ENCODE measurements at regions not wholly inside any gene's neighbourhood (a gene's known extent, or its start where the extent isn't known, plus 50 kb on each side); places are given as distances from the start of the nearest gene placed in this dataset.

DNA sequence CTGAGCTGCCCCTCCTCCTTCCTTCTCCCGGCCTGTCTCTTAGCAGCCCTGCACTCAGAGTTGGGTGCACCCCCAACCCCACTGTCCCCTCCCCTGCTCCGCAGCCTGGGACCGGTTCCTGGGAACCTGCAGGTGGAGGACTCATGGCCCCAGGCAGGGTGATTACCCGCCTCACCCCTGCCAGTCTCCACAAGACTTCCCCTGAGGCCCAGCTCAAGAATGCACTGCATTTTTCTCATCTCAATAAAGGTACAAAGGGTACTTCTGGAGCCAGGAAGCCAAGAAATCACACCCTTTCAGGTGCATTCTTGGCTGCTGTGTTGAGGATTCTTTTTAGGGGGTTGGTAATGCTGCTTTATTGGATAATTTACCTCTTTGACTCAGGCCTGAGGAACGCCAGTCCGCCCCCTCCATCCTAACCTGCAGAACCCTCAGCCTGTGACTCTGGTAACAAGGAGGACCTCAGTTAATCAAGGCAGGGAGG lies 126.3 kb upstream of the TMPRSS2 start:
- TF ChIP-seq, protein P1, sequence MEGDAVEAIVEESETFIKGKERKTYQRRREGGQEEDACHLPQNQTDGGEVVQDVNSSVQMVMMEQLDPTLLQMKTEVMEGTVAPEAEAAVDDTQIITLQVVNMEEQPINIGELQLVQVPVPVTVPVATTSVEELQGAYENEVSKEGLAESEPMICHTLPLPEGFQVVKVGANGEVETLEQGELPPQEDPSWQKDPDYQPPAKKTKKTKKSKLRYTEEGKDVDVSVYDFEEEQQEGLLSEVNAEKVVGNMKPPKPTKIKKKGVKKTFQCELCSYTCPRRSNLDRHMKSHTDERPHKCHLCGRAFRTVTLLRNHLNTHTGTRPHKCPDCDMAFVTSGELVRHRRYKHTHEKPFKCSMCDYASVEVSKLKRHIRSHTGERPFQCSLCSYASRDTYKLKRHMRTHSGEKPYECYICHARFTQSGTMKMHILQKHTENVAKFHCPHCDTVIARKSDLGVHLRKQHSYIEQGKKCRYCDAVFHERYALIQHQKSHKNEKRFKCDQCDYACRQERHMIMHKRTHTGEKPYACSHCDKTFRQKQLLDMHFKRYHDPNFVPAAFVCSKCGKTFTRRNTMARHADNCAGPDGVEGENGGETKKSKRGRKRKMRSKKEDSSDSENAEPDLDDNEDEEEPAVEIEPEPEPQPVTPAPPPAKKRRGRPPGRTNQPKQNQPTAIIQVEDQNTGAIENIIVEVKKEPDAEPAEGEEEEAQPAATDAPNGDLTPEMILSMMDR (conservative IDR thresholded peaks at IDR 0.05; ENCODE audit: low read length) = no peak
- no peak for TF ChIP-seq EZH2phosphoT487 (IDR thresholded peaks at IDR 0.05; ENCODE audit: borderline replicate concordance, low read depth, low read length)
